Smooth muscle cell (in vitro differentiated cells): ENCODE measurements at regions not wholly inside any gene's neighbourhood (a gene's known extent, or its start where the extent isn't known, plus 50 kb on each side); places are given as distances from the start of the nearest gene placed in this dataset.
"Not testable (repeated sequence)": the region's sequence is repeated elsewhere in the genome, so short reads cannot be mapped to it uniquely, and the experiment has no call there.

Experiments
- DNase-seq: peaks from one replicate; lab custom pipeline; 2025; ENCODE audit not compliant: unreplicated experiment; lab: John Stamatoyannopoulos, UW
- H2AFZ ChIP-seq: fragments of 200-600 bp; sonication (generic); 2 replicates; pipeline ENCODE4 v1.6.0; 2016; ENCODE audit warnings: antibody characterized with exemption, low read depth, mild to moderate bottlenecking
- H3F3A ChIP-seq: fragments of 200-600 bp; sonication (generic); 2 replicates; pipeline ENCODE4 v1.6.0; 2017; ENCODE audit warnings: antibody characterized with exemption, low read depth
- H3K27ac ChIP-seq: fragments of 200-600 bp; sonication (generic); 2 replicates; pipeline ENCODE4 v1.5.1; 2016; ENCODE audit warnings: low read depth, mild to moderate bottlenecking
- H3K27me3 ChIP-seq: fragments of 200-600 bp; sonication (generic); 2 replicates; pipeline ENCODE4 v1.6.1; 2016; ENCODE audit warnings: low read depth, mild to moderate bottlenecking
- H3K36me3 ChIP-seq: fragments of 200-600 bp; sonication (generic); 2 replicates; pipeline ENCODE4 v1.5.1; 2016; ENCODE audit warnings: low read depth
- H3K4me1 ChIP-seq: fragments of 200-600 bp; sonication (generic); 2 replicates; pipeline ENCODE4 v1.5.1; 2016; ENCODE audit warnings: low read depth
- H3K4me2 ChIP-seq: fragments of 200-600 bp; sonication (generic); 2 replicates; pipeline ENCODE4 v1.6.0; 2016; ENCODE audit warnings: mild to moderate bottlenecking
- H3K4me3 ChIP-seq: fragments of 200-600 bp; sonication (generic); 2 replicates; pipeline ENCODE4 v1.5.1; 2016; ENCODE audit warnings: mild to moderate bottlenecking
- H3K79me2 ChIP-seq: fragments of 200-600 bp; sonication (generic); 2 replicates; pipeline ENCODE4 v1.6.0; 2016; ENCODE audit warnings: low read depth, mild to moderate bottlenecking
- H3K9ac ChIP-seq: fragments of 200-600 bp; sonication (generic); 2 replicates; pipeline ENCODE4 v1.6.0; 2016; ENCODE audit warnings: low read depth
- H3K9me3 ChIP-seq: fragments of 200-600 bp; sonication (generic); replicated peaks from 2 replicates; pipeline ENCODE4 v1.5.1; 2016; ENCODE audit warnings: low read depth
- H4K20me1 ChIP-seq: fragments of 200-600 bp; sonication (generic); 2 replicates; pipeline ENCODE4 v1.6.0; 2016; ENCODE audit warnings: low read depth
- CTCF ChIP-seq: fragments of 200-600 bp; sonication (generic); IDR thresholded peaks from 2 replicates; pipeline ENCODE4 v1.5.1; 2017; ENCODE audit warnings: borderline replicate concordance, mild to moderate bottlenecking, antibody characterized with exemption; ENCODE audit not compliant: insufficient read depth, poor library complexity, severe bottlenecking
- WGBS: methylation state at CpG from one replicate; pipeline ENCODE4 v1.1.7; 2016; ENCODE audit warnings: low lambda C conversion rate; 5-methylcytosine and 5-hydroxymethylcytosine counted together

GRCh38 chr12:96107236-96107635 is 71.8 kb upstream of the LTA4H start:
- WGBS: 98% methylated on average over 5 of the region's 5 CpGs
- DNase-seq: no peak

GRCh38 chr12:96108321-96108720 is 72.9 kb upstream of the LTA4H start:
- H3K9ac ChIP-seq: no peak overlapping the region
- no peak for DNase-seq
- no peak overlapping the region for H3K4me3 ChIP-seq
- H3F3A ChIP-seq: no peaks in the 10 kb centered on the region
- no peak for TF ChIP-seq CTCF
- H3K27ac ChIP-seq: no peak overlapping the region
- no peaks in the 10 kb centered on the region for H3K27me3 ChIP-seq
- no peaks in the 10 kb centered on the region for H3K79me2 ChIP-seq
- H3K4me1 ChIP-seq: no peaks in the 10 kb centered on the region
- WGBS: 74% methylated on average over 10 of the region's 11 CpGs
- no peaks in the 10 kb centered on the region for H4K20me1 ChIP-seq
- H2AFZ ChIP-seq: no peak overlapping the region
- H3K4me2 ChIP-seq: no peak overlapping the region
- H3K36me3 ChIP-seq: no peaks in the 10 kb centered on the region
- no peaks in the 10 kb centered on the region for H3K9me3 ChIP-seq

More at GRCh38 chr12:96107236-96107635, 71.8 kb upstream of the LTA4H start:
- Histone ChIP-seq H2AFZ (no peak overlapping the region), H3K4me2 (no peak overlapping the region), H3K9ac (no peak overlapping the region), H3K27ac (no peak overlapping the region), H3K79me2 (no peaks in the 10 kb centered on the region), H3F3A (no peaks in the 10 kb centered on the region), H3K36me3 (no peaks in the 10 kb centered on the region), H3K27me3 (no peaks in the 10 kb centered on the region), H3K9me3 (no peaks in the 10 kb centered on the region), H3K4me1 (no peaks in the 10 kb centered on the region), H4K20me1 (no peaks in the 10 kb centered on the region), H3K4me3 (no peak overlapping the region)
- TF ChIP-seq CTCF: no peak

GRCh38 chr12:96108941-96109340 is 73.6 kb upstream of the LTA4H start:
- H3K79me2 ChIP-seq, H3K36me3 ChIP-seq, H3K27ac ChIP-seq, H3K4me2 ChIP-seq, H3K4me1 ChIP-seq, H3K4me3 ChIP-seq, H3K27me3 ChIP-seq, H3F3A ChIP-seq, DNase-seq, H2AFZ ChIP-seq, H3K9ac ChIP-seq, H4K20me1 ChIP-seq, H3K9me3 ChIP-seq: not testable (repeated sequence)
- WGBS: over 99% methylated on average over 12 of the region's 31 CpGs

GRCh38 chr12:96112733-96113132 is 77.3 kb upstream of the LTA4H start:
- H3K9me3 ChIP-seq: no peaks in the 10 kb centered on the region
- no peaks in the 10 kb centered on the region for H3K4me1 ChIP-seq
- no peaks in the 10 kb centered on the region for H3K79me2 ChIP-seq
- no peak overlapping the region for H3K27ac ChIP-seq
- no peak for DNase-seq
- H3K4me2 ChIP-seq: no peak overlapping the region
- H4K20me1 ChIP-seq: no peaks in the 10 kb centered on the region
- no peaks in the 10 kb centered on the region for H3K27me3 ChIP-seq
- no peaks in the 10 kb centered on the region for H3K36me3 ChIP-seq
- no peak for TF ChIP-seq CTCF
- H3F3A ChIP-seq: no peaks in the 10 kb centered on the region
- no peak overlapping the region for H3K9ac ChIP-seq
- H3K4me3 ChIP-seq: no peak overlapping the region
- H2AFZ ChIP-seq: no peak overlapping the region
- 70% methylated on average over 5 of the region's 5 CpGs for WGBS
